ENCODE measurements at regions not wholly inside any gene's neighbourhood (a gene's known extent, or its start where the extent isn't known, plus 50 kb on each side); places are given as distances from the start of the nearest gene placed in this dataset.

GRCh38 chr12:38601949-38602348, 285.4 kb downstream of the ALG10B start:
- TF ChIP-seq, protein P1, sequence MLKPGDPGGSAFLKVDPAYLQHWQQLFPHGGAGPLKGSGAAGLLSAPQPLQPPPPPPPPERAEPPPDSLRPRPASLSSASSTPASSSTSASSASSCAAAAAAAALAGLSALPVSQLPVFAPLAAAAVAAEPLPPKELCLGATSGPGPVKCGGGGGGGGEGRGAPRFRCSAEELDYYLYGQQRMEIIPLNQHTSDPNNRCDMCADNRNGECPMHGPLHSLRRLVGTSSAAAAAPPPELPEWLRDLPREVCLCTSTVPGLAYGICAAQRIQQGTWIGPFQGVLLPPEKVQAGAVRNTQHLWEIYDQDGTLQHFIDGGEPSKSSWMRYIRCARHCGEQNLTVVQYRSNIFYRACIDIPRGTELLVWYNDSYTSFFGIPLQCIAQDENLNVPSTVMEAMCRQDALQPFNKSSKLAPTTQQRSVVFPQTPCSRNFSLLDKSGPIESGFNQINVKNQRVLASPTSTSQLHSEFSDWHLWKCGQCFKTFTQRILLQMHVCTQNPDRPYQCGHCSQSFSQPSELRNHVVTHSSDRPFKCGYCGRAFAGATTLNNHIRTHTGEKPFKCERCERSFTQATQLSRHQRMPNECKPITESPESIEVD (tag by site-specific recombination; IDR thresholded peaks at IDR 0.05) = no peak
- TF ChIP-seq MEIS1 (CRISPR knock-in tag; IDR thresholded peaks at IDR 0.05; ENCODE audit: borderline replicate concordance) = no peak
- TF ChIP-seq ZSCAN4 (tag by site-specific recombination; IDR thresholded peaks at IDR 0.05) = no peak
- TF ChIP-seq, protein P2, sequence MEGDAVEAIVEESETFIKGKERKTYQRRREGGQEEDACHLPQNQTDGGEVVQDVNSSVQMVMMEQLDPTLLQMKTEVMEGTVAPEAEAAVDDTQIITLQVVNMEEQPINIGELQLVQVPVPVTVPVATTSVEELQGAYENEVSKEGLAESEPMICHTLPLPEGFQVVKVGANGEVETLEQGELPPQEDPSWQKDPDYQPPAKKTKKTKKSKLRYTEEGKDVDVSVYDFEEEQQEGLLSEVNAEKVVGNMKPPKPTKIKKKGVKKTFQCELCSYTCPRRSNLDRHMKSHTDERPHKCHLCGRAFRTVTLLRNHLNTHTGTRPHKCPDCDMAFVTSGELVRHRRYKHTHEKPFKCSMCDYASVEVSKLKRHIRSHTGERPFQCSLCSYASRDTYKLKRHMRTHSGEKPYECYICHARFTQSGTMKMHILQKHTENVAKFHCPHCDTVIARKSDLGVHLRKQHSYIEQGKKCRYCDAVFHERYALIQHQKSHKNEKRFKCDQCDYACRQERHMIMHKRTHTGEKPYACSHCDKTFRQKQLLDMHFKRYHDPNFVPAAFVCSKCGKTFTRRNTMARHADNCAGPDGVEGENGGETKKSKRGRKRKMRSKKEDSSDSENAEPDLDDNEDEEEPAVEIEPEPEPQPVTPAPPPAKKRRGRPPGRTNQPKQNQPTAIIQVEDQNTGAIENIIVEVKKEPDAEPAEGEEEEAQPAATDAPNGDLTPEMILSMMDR (tag by site-specific recombination; IDR thresholded peaks at IDR 0.05) = no peak
- TF ChIP-seq ZNF76 (tag by site-specific recombination; IDR thresholded peaks at IDR 0.05; ENCODE audit: borderline replicate concordance, low read depth) = no peak
- no peak for TF ChIP-seq KLF17 (tag by site-specific recombination; IDR thresholded peaks at IDR 0.05)
- TF ChIP-seq BCL11B (tag by site-specific recombination; IDR thresholded peaks at IDR 0.05; ENCODE audit: low read depth) = no peak
